Psoas muscle (tissue), 7 donors: ENCODE measurements at regions not wholly inside any gene's neighbourhood (a gene's known extent, or its start where the extent isn't known, plus 50 kb on each side); places are given as distances from the start of the nearest gene placed in this dataset.

Experiments
- ATAC-seq, 4 donors: fragments of 200-7000 bp; cut with Tn5 transposase; one replicate each; pipeline ENCODE4 v1.9.1; 2020; ENCODE audit warnings: moderate library complexity in 3 of 4, mild to moderate bottlenecking in 2 of 4
- DNase-seq, 2 donors: peaks; one replicate each; pipeline ENCODE4 v3.0.0-alpha.2; 2020
- H3K27ac ChIP-seq: fragments of 200-600 bp; one replicate; pipeline ENCODE4 v1.8.0; 2022
- H3K27me3 ChIP-seq, 3 donors: fragments of 200-600 bp in 1 of 3; one replicate each; pipeline versions ENCODE4 v1.6.1 to v1.8.0; 2013 to 2022; ENCODE audit warnings: low read length in 2 of 3, mild to moderate bottlenecking in 2 of 3, moderate library complexity in 1 of 3; ENCODE audit not compliant: insufficient read depth in 3 of 3
- H3K36me3 ChIP-seq, 2 donors: fragments of 200-600 bp in 1 of 2; one replicate each; pipeline versions ENCODE4 v1.6.1 to v1.8.0; 2013 to 2022; ENCODE audit warnings: low read depth in 1 of 2, mild to moderate bottlenecking in 1 of 2, moderate library complexity in 1 of 2; ENCODE audit not compliant: insufficient read depth in 1 of 2
- H3K4me1 ChIP-seq: fragments of 200-600 bp; one replicate; pipeline ENCODE4 v1.8.0; 2022
- H3K4me3 ChIP-seq: fragments of 200-600 bp; one replicate; pipeline ENCODE4 v1.8.0; 2022; ENCODE audit warnings: mild to moderate bottlenecking
- H3K9me3 ChIP-seq: fragments of 200-600 bp; one replicate; pipeline ENCODE4 v1.8.0; 2022
- CTCF ChIP-seq: fragments of 200-600 bp; IDR thresholded peaks from one replicate; pipeline ENCODE4 v1.8.0; 2022; ENCODE audit warnings: antibody characterized with exemption
- WGBS, 3 donors: extraction: QIAGEN DNeasy Blood & Tissue Kit; methylation state at CpG; one replicate each; pipeline versions ENCODE4 v1.1.6 to v1.1.7; 2013; 5-methylcytosine and 5-hydroxymethylcytosine counted together
- intact Hi-C, 2 donors: fragments of 100-400 bp; cut with DNase I; formaldehyde crosslinking; loops; one replicate each; pipeline versions ENCODE4 v1.11.0 to v1.14.2; 2022
- donor health status: healthy with polysubstance abuse.
- donor health status: DM: no; HTN: no; CAD: no; lungs with moderate emphysema.
- donor health status: Bipolar disorder and iron deficiency.
- donor health status: healthy.
- donor health status: DM: yes; HTN: yes; CAD: no.
- donor health status: DM: no; HTN: no; CAD: no.
- donor health status: DM: yes; HTN: yes; CAD: no.

GRCh38 chr17:79680318-79680695 lies 50.4 kb upstream of the ENPP7 start:
- no peaks in the 10 kb centered on the region for H3K36me3 ChIP-seq
- no peak for DNase-seq
- no peak for TF ChIP-seq CTCF
- no peak overlapping the region for H3K4me3 ChIP-seq
- peaks cover 0 to 56% (median 20%) of the 10 kb centered on the region in 3 donors for H3K27me3 ChIP-seq
- no peaks in the 10 kb centered on the region for H3K9me3 ChIP-seq
- WGBS, 3 donors, result 62 to 75% (median 62%) methylated on average over 3 of the region's 3 CpGs
- ATAC-seq, result no peak
- H3K27ac ChIP-seq, result no peak overlapping the region
- intact Hi-C loops, result no loop called here
- H3K4me1 ChIP-seq, result no peaks in the 10 kb centered on the region

- no peaks in the 10 kb centered on the region for H3K4me1 ChIP-seq
- intact Hi-C loops, result no loop called here
- peaks cover 0 to 57% (median 20%) of the 10 kb centered on the region in 3 donors for H3K27me3 ChIP-seq
- H3K4me3 ChIP-seq, result no peak overlapping the region
- H3K9me3 ChIP-seq, result no peaks in the 10 kb centered on the region
- no peak overlapping the region for H3K27ac ChIP-seq
- DNase-seq, result no peak
- no peak for ATAC-seq
- 87 to 90% (median 88%) methylated on average over 19 of the region's 19 CpGs for WGBS, 3 donors
- TF ChIP-seq CTCF, result no peak
- no peaks in the 10 kb centered on the region for H3K36me3 ChIP-seq
Observed at GRCh38 chr17:79679631-79680317, 51.0 kb upstream of the ENPP7 start.

- Histone ChIP-seq H3K27me3 (peaks cover 0 to 66% (median 20%) of the 10 kb centered on the region in 3 donors), H3K27ac (no peak overlapping the region), H3K4me1 (no peaks in the 10 kb centered on the region), H3K9me3 (no peaks in the 10 kb centered on the region), H3K36me3 (no peaks in the 10 kb centered on the region), H3K4me3 (no peak overlapping the region)
- ATAC-seq, result no peak
- WGBS, 3 donors, result 61 to 62% (median 61%) methylated on average over 12 of the region's 12 CpGs
- no peak for DNase-seq
- no peak for TF ChIP-seq CTCF
- intact Hi-C loops, result no loop called here
Observed at GRCh38 chr17:79678736-79679255, 51.9 kb upstream of the ENPP7 start.

GRCh38 chr17:79678091-79678735 lies 52.5 kb upstream of the ENPP7 start:
- no peak overlapping the region for H3K27ac ChIP-seq
- 72% methylated on average over 16 of the region's 16 CpGs for WGBS, 3 donors
- H3K4me1 ChIP-seq, result no peaks in the 10 kb centered on the region
- no peak for TF ChIP-seq CTCF
- no peak for ATAC-seq
- peaks cover 0 to 64% (median 20%) of the 10 kb centered on the region in 3 donors for H3K27me3 ChIP-seq
- intact Hi-C loops, result no loop called here
- no peak overlapping the region for H3K4me3 ChIP-seq
- DNase-seq, result no peak
- no peaks in the 10 kb centered on the region for H3K36me3 ChIP-seq
- H3K9me3 ChIP-seq, result peaks cover 2% of the 10 kb centered on the region
